ENCODE measurements at regions not wholly inside any gene's neighbourhood (a gene's known extent, or its start where the extent isn't known, plus 50 kb on each side); places are given as distances from the start of the nearest gene placed in this dataset.

DNA sequence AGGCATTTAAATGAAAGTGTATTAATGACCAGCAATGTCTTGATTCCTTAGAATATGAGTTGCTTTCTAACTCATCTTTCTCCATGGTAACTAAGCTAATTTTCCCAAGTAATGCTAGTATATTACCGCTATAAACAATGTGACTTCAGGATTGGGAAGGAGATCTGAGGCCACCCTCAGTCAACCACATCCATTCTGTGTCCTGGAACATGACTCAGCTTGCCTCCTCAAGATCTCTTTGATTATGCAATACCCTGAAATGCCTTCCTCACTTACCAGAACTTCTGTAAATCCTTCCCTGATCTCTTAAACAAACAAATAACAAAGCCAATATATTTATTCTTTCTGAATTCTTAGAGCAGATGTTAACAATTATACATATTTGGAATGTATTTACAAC is 1495.5 kb downstream of the PCDH18 start:
- TF ChIP-seq, protein P1, sequence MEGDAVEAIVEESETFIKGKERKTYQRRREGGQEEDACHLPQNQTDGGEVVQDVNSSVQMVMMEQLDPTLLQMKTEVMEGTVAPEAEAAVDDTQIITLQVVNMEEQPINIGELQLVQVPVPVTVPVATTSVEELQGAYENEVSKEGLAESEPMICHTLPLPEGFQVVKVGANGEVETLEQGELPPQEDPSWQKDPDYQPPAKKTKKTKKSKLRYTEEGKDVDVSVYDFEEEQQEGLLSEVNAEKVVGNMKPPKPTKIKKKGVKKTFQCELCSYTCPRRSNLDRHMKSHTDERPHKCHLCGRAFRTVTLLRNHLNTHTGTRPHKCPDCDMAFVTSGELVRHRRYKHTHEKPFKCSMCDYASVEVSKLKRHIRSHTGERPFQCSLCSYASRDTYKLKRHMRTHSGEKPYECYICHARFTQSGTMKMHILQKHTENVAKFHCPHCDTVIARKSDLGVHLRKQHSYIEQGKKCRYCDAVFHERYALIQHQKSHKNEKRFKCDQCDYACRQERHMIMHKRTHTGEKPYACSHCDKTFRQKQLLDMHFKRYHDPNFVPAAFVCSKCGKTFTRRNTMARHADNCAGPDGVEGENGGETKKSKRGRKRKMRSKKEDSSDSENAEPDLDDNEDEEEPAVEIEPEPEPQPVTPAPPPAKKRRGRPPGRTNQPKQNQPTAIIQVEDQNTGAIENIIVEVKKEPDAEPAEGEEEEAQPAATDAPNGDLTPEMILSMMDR (IDR thresholded peaks at IDR 0.05; ENCODE audit: low read depth, low read length): no peak
- no peaks in the 10 kb centered on the region; the same call in 1 of the 2 replicates for H3K9me3 ChIP-seq
- no peak for DNase-seq
- no peaks in the 10 kb centered on the region for H3K27me3 ChIP-seq
- no peak overlapping the region for H3K4me3 ChIP-seq (ENCODE audit: low read depth, low read length)
- H3K36me3 ChIP-seq: no peaks in the 10 kb centered on the region
- no peaks in the 10 kb centered on the region; the same call in 1 of the 2 replicates for H3K4me1 ChIP-seq

DNA sequence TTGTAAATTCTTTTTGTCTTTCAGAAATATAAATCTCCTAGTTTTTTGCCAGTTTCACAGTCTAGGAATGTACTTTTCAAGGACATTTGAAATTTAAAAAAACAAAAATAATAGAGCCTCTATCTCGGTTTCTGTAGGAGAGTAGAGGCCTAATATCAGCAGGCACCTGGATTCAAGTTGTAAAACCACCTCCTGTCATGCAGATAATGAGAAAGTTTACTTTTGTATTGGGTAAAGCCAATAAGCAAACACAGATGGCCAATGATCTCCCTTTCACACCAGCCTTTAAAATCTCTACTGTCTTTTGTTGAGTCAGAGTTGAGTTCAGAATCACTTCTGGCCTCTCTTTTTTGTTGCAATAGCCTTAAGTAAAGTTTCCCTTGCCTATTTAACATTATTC is 1499.9 kb downstream of the PCDH18 start:
- Histone ChIP-seq H3K36me3 (no peaks in the 10 kb centered on the region), H3K27me3 (no peaks in the 10 kb centered on the region), H3K4me1 (no peaks in the 10 kb centered on the region), H3K4me3 (ENCODE audit: low read depth, low read length) (no peak overlapping the region), H3K9me3 (no peaks in the 10 kb centered on the region; the same call in 1 of the 2 replicates)
- TF ChIP-seq, protein P1 (IDR thresholded peaks at IDR 0.05; ENCODE audit: low read depth, low read length): no peak
- no peak for DNase-seq

DNA sequence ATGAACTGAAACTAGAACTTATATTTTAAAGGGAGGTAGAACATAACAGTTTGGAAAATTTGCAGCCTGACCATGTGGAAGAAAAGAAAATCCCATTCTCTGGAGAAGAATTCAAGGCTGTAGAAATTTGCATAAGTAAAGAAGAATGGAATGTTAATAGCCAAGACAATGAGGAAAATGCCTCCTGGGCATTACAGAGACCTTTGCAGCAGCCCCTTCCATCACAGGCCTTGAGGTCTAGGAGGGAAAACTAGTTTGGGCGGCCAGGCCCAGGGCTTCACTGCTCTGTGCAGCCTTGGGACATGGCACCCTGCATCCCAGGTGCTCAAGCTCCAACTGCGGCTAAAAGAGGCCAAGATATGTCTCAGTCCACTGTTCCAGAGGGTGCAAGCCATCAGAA is 1506.8 kb downstream of the PCDH18 start:
- TF ChIP-seq, protein P1 (IDR thresholded peaks at IDR 0.05; ENCODE audit: low read depth, low read length): no peak
- no peaks in the 10 kb centered on the region for H3K9me3 ChIP-seq
- H3K36me3 ChIP-seq: no peaks in the 10 kb centered on the region
- H3K4me3 ChIP-seq (ENCODE audit: low read depth, low read length): no peak overlapping the region
- no peaks in the 10 kb centered on the region for H3K4me1 ChIP-seq
- no peak for DNase-seq
- no peaks in the 10 kb centered on the region for H3K27me3 ChIP-seq

DNA sequence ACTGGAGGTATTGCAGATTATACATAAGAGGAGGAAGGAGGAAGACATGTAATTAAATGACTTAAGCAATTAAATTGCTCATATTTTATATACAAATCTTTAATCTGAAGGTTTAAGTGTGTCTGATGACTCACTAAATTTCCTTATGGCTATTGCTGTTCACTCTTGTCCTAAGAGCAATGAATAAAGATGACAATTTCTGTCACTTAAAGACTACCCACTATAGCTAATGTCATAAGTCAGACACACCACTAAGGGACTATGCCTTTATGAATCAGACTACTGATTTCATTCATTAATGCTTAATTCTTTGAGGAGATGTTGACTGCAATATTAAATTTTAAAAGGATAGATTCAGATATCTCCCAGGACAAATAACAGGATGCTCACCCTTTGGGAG is 1514.7 kb downstream of the PCDH18 start:
- no peak for DNase-seq

DNA sequence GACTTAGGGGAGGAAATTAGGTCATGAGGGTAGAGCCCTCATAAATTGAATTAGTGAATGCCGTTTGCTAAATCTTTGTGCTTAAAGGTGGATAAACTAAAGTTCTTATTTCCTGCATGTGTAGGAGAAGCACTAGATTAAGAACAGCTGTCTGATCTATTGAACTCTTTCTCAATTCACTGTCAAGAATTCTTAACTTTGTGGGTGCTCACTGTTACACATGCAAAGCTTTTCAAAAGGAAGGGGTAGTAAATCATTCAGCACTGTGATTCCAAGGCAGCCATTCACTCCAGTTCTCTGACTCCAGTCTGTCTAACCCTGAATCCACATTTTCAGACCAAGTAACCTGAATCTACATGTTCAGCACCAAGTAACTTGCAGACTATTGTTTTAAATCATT is 1520.1 kb downstream of the PCDH18 start:
- Histone ChIP-seq H3K27me3 (no peaks in the 10 kb centered on the region), H3K4me1 (no peaks in the 10 kb centered on the region), H3K4me3 (ENCODE audit: low read depth, low read length) (no peak overlapping the region), H3K9me3 (no peaks in the 10 kb centered on the region), H3K36me3 (no peaks in the 10 kb centered on the region)
- TF ChIP-seq, protein P1 (IDR thresholded peaks at IDR 0.05; ENCODE audit: low read depth, low read length): no peak
- no peak for DNase-seq

More for the DNA sequence above, 1514.7 kb downstream of the PCDH18 start:
- Histone ChIP-seq H3K4me1 (no peaks in the 10 kb centered on the region), H3K4me3 (ENCODE audit: low read depth, low read length) (no peak overlapping the region), H3K9me3 (no peaks in the 10 kb centered on the region), H3K27me3 (no peaks in the 10 kb centered on the region), H3K36me3 (no peaks in the 10 kb centered on the region)
- TF ChIP-seq, protein P1 (IDR thresholded peaks at IDR 0.05; ENCODE audit: low read depth, low read length): no peak

DNA sequence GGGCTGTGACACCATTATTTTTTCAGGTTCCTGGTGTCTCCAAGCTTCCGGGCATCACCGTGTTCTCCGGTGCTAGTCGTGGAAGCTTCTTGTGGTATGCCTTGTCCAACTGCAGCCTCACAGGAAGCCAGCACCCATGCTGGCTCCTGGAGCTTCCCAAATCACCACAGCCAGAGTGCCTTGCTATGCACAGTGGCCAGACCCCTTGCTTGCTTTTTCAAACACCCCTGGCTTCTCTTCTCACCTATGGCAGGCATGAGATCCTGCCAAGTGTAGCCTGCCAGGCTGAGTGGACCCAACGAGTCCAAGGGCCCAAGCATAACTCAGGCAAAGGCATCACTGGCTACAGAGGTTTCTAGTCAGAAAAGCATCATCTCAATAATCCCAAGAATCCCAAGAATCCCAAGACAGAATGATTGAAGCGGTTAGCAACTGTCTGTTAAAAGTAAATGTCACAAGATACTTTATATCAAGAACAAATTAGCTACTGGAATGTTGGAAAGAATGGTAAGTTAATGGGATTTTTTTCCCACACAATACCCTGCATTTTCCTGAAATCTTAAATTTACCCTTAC is 1522.9 kb downstream of the PCDH18 start:
- Histone ChIP-seq H3K36me3 (no peaks in the 10 kb centered on the region), H3K4me1 (no peaks in the 10 kb centered on the region), H3K27me3 (no peaks in the 10 kb centered on the region), H3K9me3 (no peaks in the 10 kb centered on the region), H3K4me3 (ENCODE audit: low read depth, low read length) (no peak overlapping the region)
- no peak for DNase-seq
- TF ChIP-seq, protein P1 (IDR thresholded peaks at IDR 0.05; ENCODE audit: low read depth, low read length): no peak

Measured in BE2C (cell line).